T-helper 1 cell treated with Interleukin-12 subunit alpha and Interleukin-12 subunit beta and Interleukin-4 antibody, amounts not matched to agents 30 μg/mL and 1 μg/mL, for 36 hours (primary cell): ENCODE measurements at regions not wholly inside any gene's neighbourhood (a gene's known extent, or its start where the extent isn't known, plus 50 kb on each side); places are given as distances from the start of the nearest gene placed in this dataset.
"Not testable (repeated sequence)": the region's sequence is repeated elsewhere in the genome, so short reads cannot be mapped to it uniquely, and the experiment has no call there.

Source experiments
- H3K27ac Mint-ChIP-seq: one replicate; pipeline ENCODE4 v1.8.0; 2021; ENCODE audit warnings: mild to moderate bottlenecking, mixed read lengths
- H3K27me3 Mint-ChIP-seq: one replicate; pipeline ENCODE4 v1.8.0; 2021; ENCODE audit warnings: low read depth, mixed read lengths
- H3K36me3 Mint-ChIP-seq: one replicate; pipeline ENCODE4 v1.8.0; 2021; ENCODE audit warnings: low read depth, mixed read lengths
- H3K4me1 Mint-ChIP-seq: one replicate; pipeline ENCODE4 v1.8.0; 2021; ENCODE audit warnings: low read depth, mixed read lengths
- H3K4me3 Mint-ChIP-seq: one replicate; pipeline ENCODE4 v1.8.0; 2021; ENCODE audit warnings: mild to moderate bottlenecking, moderate library complexity, mixed read lengths
- H3K9me3 Mint-ChIP-seq: one replicate; pipeline ENCODE4 v1.8.0; 2021; ENCODE audit warnings: mixed read lengths

- Mint-ChIP-seq H3K4me1 (peaks cover 16% of the 10 kb centered on the region), H3K4me3 (no peak overlapping the region), H3K9me3 (peaks cover 28% of the 10 kb centered on the region), H3K36me3 (peaks cover 11% of the 10 kb centered on the region), H3K27ac (no peak overlapping the region), H3K27me3 (no peaks in the 10 kb centered on the region)
These were observed 192.2 kb upstream of the SVIL start for GRCh38 chr10:29826801-29827450.

- Mint-ChIP-seq H3K4me3 (no peak overlapping the region), H3K4me1 (peaks cover 16% of the 10 kb centered on the region), H3K36me3 (peaks cover 11% of the 10 kb centered on the region), H3K27ac (no peak overlapping the region), H3K27me3 (no peaks in the 10 kb centered on the region), H3K9me3 (peaks cover 22% of the 10 kb centered on the region)
These were observed 191.4 kb upstream of the SVIL start for GRCh38 chr10:29826221-29826620.

- peaks cover 9% of the 10 kb centered on the region for H3K4me1 Mint-ChIP-seq
- H3K27ac Mint-ChIP-seq = no peak overlapping the region
- no peak overlapping the region for H3K4me3 Mint-ChIP-seq
- peaks cover 4% of the 10 kb centered on the region for H3K27me3 Mint-ChIP-seq
- H3K36me3 Mint-ChIP-seq = peaks cover 3% of the 10 kb centered on the region
- H3K9me3 Mint-ChIP-seq = peaks cover 7% of the 10 kb centered on the region
These were observed 188.8 kb upstream of the SVIL start for GRCh38 chr10:29823553-29824080.

- no peaks in the 10 kb centered on the region for H3K4me1 Mint-ChIP-seq
- no peak overlapping the region for H3K4me3 Mint-ChIP-seq
- peaks cover 21% of the 10 kb centered on the region for H3K27me3 Mint-ChIP-seq
- no peaks in the 10 kb centered on the region for H3K9me3 Mint-ChIP-seq
- no peak overlapping the region for H3K27ac Mint-ChIP-seq
- H3K36me3 Mint-ChIP-seq = no peaks in the 10 kb centered on the region
These were observed 186.2 kb upstream of the SVIL start for GRCh38 chr10:29820890-29821461.

- H3K9me3 Mint-ChIP-seq = no peaks in the 10 kb centered on the region
- H3K4me3 Mint-ChIP-seq = no peak overlapping the region
- H3K4me1 Mint-ChIP-seq = peaks cover 8% of the 10 kb centered on the region
- peaks cover 21% of the 10 kb centered on the region for H3K27me3 Mint-ChIP-seq
- H3K27ac Mint-ChIP-seq = no peak overlapping the region
- H3K36me3 Mint-ChIP-seq = no peaks in the 10 kb centered on the region
These were observed 182.2 kb upstream of the SVIL start for GRCh38 chr10:29816801-29817558.

- Mint-ChIP-seq H3K9me3 (peaks cover 4% of the 10 kb centered on the region), H3K4me3 (no peak overlapping the region), H3K36me3 (peaks cover 5% of the 10 kb centered on the region), H3K27me3 (peaks cover 21% of the 10 kb centered on the region), H3K4me1 (peaks cover 21% of the 10 kb centered on the region), H3K27ac (no peak overlapping the region)
These were observed 180.8 kb upstream of the SVIL start for GRCh38 chr10:29815572-29815971.

- Mint-ChIP-seq H3K4me3 (peak overlapping the region; percentile 35), H3K36me3 (peaks cover 12% of the 10 kb centered on the region), H3K9me3 (peaks cover 16% of the 10 kb centered on the region), H3K4me1 (peaks cover 35% of the 10 kb centered on the region), H3K27ac (peak overlapping the region; percentile 76), H3K27me3 (peaks cover 12% of the 10 kb centered on the region)
These were observed 177.1 kb upstream of the SVIL start for GRCh38 chr10:29811751-29812427.

GRCh38 chr10:29810816-29811215 is 176.0 kb upstream of the SVIL start:
- Mint-ChIP-seq H3K4me1 (peaks cover 35% of the 10 kb centered on the region), H3K27me3 (peaks cover 11% of the 10 kb centered on the region), H3K36me3 (peaks cover 12% of the 10 kb centered on the region), H3K27ac (peak overlapping the region; percentile 61), H3K9me3 (peaks cover 16% of the 10 kb centered on the region), H3K4me3 (no peak overlapping the region)

GRCh38 chr10:29810231-29810630 is 175.5 kb upstream of the SVIL start:
- H3K9me3 Mint-ChIP-seq = peaks cover 16% of the 10 kb centered on the region
- H3K27me3 Mint-ChIP-seq = peaks cover 11% of the 10 kb centered on the region
- H3K36me3 Mint-ChIP-seq = peaks cover 12% of the 10 kb centered on the region
- peaks cover 35% of the 10 kb centered on the region for H3K4me1 Mint-ChIP-seq
- H3K27ac Mint-ChIP-seq, H3K4me3 Mint-ChIP-seq: not testable (repeated sequence)

GRCh38 chr10:29809383-29809782 is 174.6 kb upstream of the SVIL start:
- Mint-ChIP-seq H3K4me1 (peaks cover 36% of the 10 kb centered on the region), H3K27me3 (peaks cover 11% of the 10 kb centered on the region), H3K36me3 (peaks cover 12% of the 10 kb centered on the region), H3K9me3 (peaks cover 16% of the 10 kb centered on the region), H3K4me3 (no peak overlapping the region), H3K27ac (no peak overlapping the region)

GRCh38 chr10:29807163-29807806 is 172.5 kb upstream of the SVIL start:
- Mint-ChIP-seq H3K9me3 (peaks cover 16% of the 10 kb centered on the region), H3K4me1 (peaks cover 39% of the 10 kb centered on the region), H3K4me3 (no peak overlapping the region), H3K36me3 (peaks cover 12% of the 10 kb centered on the region), H3K27me3 (peaks cover 11% of the 10 kb centered on the region), H3K27ac (no peak overlapping the region)

- Mint-ChIP-seq H3K4me1 (peaks cover 29% of the 10 kb centered on the region), H3K27ac (no peak overlapping the region), H3K27me3 (peaks cover 16% of the 10 kb centered on the region), H3K36me3 (peaks cover 12% of the 10 kb centered on the region), H3K4me3 (no peak overlapping the region), H3K9me3 (peaks cover 16% of the 10 kb centered on the region)
These were observed 171.6 kb upstream of the SVIL start for GRCh38 chr10:29806350-29806788.

- peaks cover 8% of the 10 kb centered on the region for H3K9me3 Mint-ChIP-seq
- peaks cover 17% of the 10 kb centered on the region for H3K27me3 Mint-ChIP-seq
- peaks cover 19% of the 10 kb centered on the region for H3K4me1 Mint-ChIP-seq
- no peak overlapping the region for H3K4me3 Mint-ChIP-seq
- no peak overlapping the region for H3K27ac Mint-ChIP-seq
- H3K36me3 Mint-ChIP-seq = peaks cover 3% of the 10 kb centered on the region
These were observed 170.5 kb upstream of the SVIL start for GRCh38 chr10:29805134-29805723.
